Tibial nerve (tissue), 4 donors: ENCODE measurements at regions not wholly inside any gene's neighbourhood (a gene's known extent, or its start where the extent isn't known, plus 50 kb on each side); places are given as distances from the start of the nearest gene placed in this dataset.

Experiments
- DNase-seq, 2 donors: peaks; one replicate each; pipeline ENCODE4 v3.0.0-alpha.2; 2019; ENCODE audit warnings: low spot score in 2 of 2
- H3K27ac ChIP-seq, 4 donors: fragments of 200-600 bp; sonication (generic) in 3 of 4; one replicate each; pipeline ENCODE4 v1.5.1; 2017 to 2019; ENCODE audit warnings: mild to moderate bottlenecking in 1 of 4
- H3K27me3 ChIP-seq, 2 donors: fragments of 200-600 bp; sonication (generic) in 1 of 2; one replicate each; pipeline versions ENCODE4 v1.5.1 to v1.6.0; 2017 to 2019
- H3K36me3 ChIP-seq, 3 donors: fragments of 200-600 bp; sonication (generic); one replicate each; pipeline ENCODE4 v1.5.1; 2018 to 2019
- H3K4me1 ChIP-seq, 4 donors: fragments of 200-600 bp; sonication (generic) in 3 of 4; one replicate each; pipeline ENCODE4 v1.5.1; 2017 to 2019
- H3K4me3 ChIP-seq, 4 donors: fragments of 200-600 bp; sonication (generic) in 3 of 4; one replicate each; pipeline ENCODE4 v1.5.1; 2017 to 2019; ENCODE audit warnings: mild to moderate bottlenecking in 1 of 4, moderate library complexity in 1 of 4
- H3K9me3 ChIP-seq, 4 donors: fragments of 200-600 bp; sonication (generic) in 3 of 4; one replicate each; pipeline ENCODE4 v1.5.1; 2017 to 2019
- CTCF ChIP-seq, 5 experiments: fragments of 200-600 bp in 3 of 5; fragments of 450-650 bp in 2 of 5; sonication (generic) in 3 of 5; IDR thresholded peaks; one replicate each; pipeline ENCODE4 v1.5.1; 2016 to 2019; ENCODE audit warnings: antibody characterized with exemption in 5 of 5, mild to moderate bottlenecking in 3 of 5, moderate library complexity in 2 of 5
- EP300 ChIP-seq, 2 donors: sonication (generic); formaldehyde crosslinking; IDR thresholded peaks; one replicate each; pipeline ENCODE4 v1.6.1; 2017; ENCODE audit warnings: antibody characterized with exemption in 2 of 2, mild to moderate bottlenecking in 1 of 2
- POLR2A ChIP-seq, 2 donors: fragments of 450-650 bp; IDR thresholded peaks; one replicate each; pipeline ENCODE4 v1.6.1; 2017; ENCODE audit warnings: antibody characterized with exemption in 2 of 2, mild to moderate bottlenecking in 2 of 2, moderate library complexity in 2 of 2
- WGBS, 2 donors: methylation state at CpG; one replicate each; pipeline ENCODE4 v1.1.5; 2018; 5-methylcytosine and 5-hydroxymethylcytosine counted together

- Histone ChIP-seq H3K4me1 (peaks cover 0 to 26% (median 5%) of the 10 kb centered on the region in 4 donors), H3K27ac (no peak overlapping the region), H3K36me3 (no peaks in the 10 kb centered on the region), H3K27me3 (no peaks in the 10 kb centered on the region), H3K9me3 (no peaks in the 10 kb centered on the region), H3K4me3 (no peak overlapping the region)
- DNase-seq = no peak
- 84 to 93% methylated on average over 1 of the region's 1 CpG for WGBS, 2 donors
- TF ChIP-seq POLR2A (IDR thresholded peaks at IDR 0.05) = no peak
These were observed 203.6 kb upstream of the SESN3 start for GRCh38 chr11:95434489-95435057.

GRCh38 chr11:95434009-95434408 is 203.0 kb upstream of the SESN3 start:
- H3K36me3 ChIP-seq = no peaks in the 10 kb centered on the region
- no peaks in the 10 kb centered on the region for H3K27me3 ChIP-seq
- DNase-seq = no peak
- no peak overlapping the region for H3K4me3 ChIP-seq
- peaks cover 0 to 26% (median 5%) of the 10 kb centered on the region in 4 donors for H3K4me1 ChIP-seq
- 88 to 92% methylated on average over 2 of the region's 2 CpGs for WGBS, 2 donors
- no peaks in the 10 kb centered on the region for H3K9me3 ChIP-seq
- TF ChIP-seq CTCF (IDR thresholded peaks at IDR 0.05) (no peak), EP300 (IDR thresholded peaks at IDR 0.05) (no peak), POLR2A (IDR thresholded peaks at IDR 0.05) (no peak)
- no peak overlapping the region for H3K27ac ChIP-seq

- WGBS, 2 donors = 72 to 76% methylated on average over 4 of the region's 4 CpGs
- no peak for DNase-seq
- TF ChIP-seq EP300 (IDR thresholded peaks at IDR 0.05) (no peak), POLR2A (IDR thresholded peaks at IDR 0.05) (no peak), CTCF (IDR thresholded peaks at IDR 0.05) (no peak)
- Histone ChIP-seq H3K27me3 (no peaks in the 10 kb centered on the region), H3K4me1 (peaks cover 0 to 26% (median 5%) of the 10 kb centered on the region in 4 donors), H3K9me3 (no peaks in the 10 kb centered on the region), H3K4me3 (no peak overlapping the region), H3K27ac (no peak overlapping the region), H3K36me3 (no peaks in the 10 kb centered on the region)
These were observed 201.9 kb upstream of the SESN3 start for GRCh38 chr11:95432714-95433503.

GRCh38 chr11:95429376-95429907 is 198.4 kb upstream of the SESN3 start:
- no peak overlapping the region for H3K4me3 ChIP-seq
- WGBS, 2 donors = 35 to 75% methylated on average over 1 of the region's 1 CpG
- peaks cover 0 to 14% (median 5%) of the 10 kb centered on the region in 4 donors for H3K4me1 ChIP-seq
- no peak overlapping the region for H3K27ac ChIP-seq
- H3K36me3 ChIP-seq = no peaks in the 10 kb centered on the region
- DNase-seq = no peak
- H3K9me3 ChIP-seq = no peaks in the 10 kb centered on the region
- H3K27me3 ChIP-seq = no peaks in the 10 kb centered on the region
- TF ChIP-seq POLR2A (IDR thresholded peaks at IDR 0.05) (no peak), EP300 (IDR thresholded peaks at IDR 0.05) (no peak), CTCF (IDR thresholded peaks at IDR 0.05) (no peak)

GRCh38 chr11:95426823-95427462 is 195.9 kb upstream of the SESN3 start:
- Histone ChIP-seq H3K27me3 (no peaks in the 10 kb centered on the region), H3K4me1 (peaks cover 0 to 6% (median 1%) of the 10 kb centered on the region in 4 donors), H3K27ac (no peak overlapping the region), H3K4me3 (no peak overlapping the region), H3K36me3 (no peaks in the 10 kb centered on the region), H3K9me3 (no peaks in the 10 kb centered on the region)
- DNase-seq = no peak
- 85 to 88% methylated on average over 5 of the region's 5 CpGs for WGBS, 2 donors
- TF ChIP-seq CTCF (IDR thresholded peaks at IDR 0.05) (no peak), EP300 (IDR thresholded peaks at IDR 0.05) (no peak), POLR2A (IDR thresholded peaks at IDR 0.05) (no peak)
